HEK293 (cell line): ENCODE measurements at regions not wholly inside any gene's neighbourhood (a gene's known extent, or its start where the extent isn't known, plus 50 kb on each side); places are given as distances from the start of the nearest gene placed in this dataset.

Source experiments
- ZNF473 ChIP-seq: fragments of 450-650 bp; formaldehyde crosslinking; IDR thresholded peaks from 2 replicates; pipeline ENCODE4 v1.5.1; 2017; ENCODE audit warnings: missing biosample characterization, missing genetic modification characterization
- TF ChIP-seq, protein P1 (sequence below): fragments of 450-650 bp; formaldehyde crosslinking; IDR thresholded peaks from 2 replicates; pipeline ENCODE4 v1.5.1; 2016; ENCODE audit warnings: missing biosample characterization, missing genetic modification characterization
- TF ChIP-seq, protein P2 (sequence below): fragments of 450-650 bp; formaldehyde crosslinking; IDR thresholded peaks from 2 replicates; pipeline ENCODE4 v1.5.1; 2016; ENCODE audit warnings: missing biosample characterization, missing genetic modification characterization

DNA sequence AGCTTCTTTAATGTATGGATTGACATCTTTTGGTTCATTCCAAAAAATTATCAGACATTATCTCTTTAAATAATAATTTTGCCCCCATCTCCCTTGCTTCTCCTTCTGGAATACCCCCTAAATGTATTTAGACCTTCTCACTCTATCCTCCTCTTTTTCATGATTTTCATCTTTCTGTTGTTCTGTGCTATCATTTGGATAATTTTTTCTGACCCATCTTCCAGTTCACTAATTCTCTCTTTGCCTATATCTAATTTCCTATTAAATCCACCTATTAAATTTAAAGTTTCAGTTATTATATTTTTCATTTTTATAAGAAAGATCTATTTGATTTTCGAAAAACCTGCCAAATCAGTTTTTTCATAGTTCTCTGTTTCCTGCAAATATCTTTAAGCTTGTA is 67.8 kb upstream of the ODC1 start:
- no peak for TF ChIP-seq ZNF473 (tag by site-specific recombination)
- TF ChIP-seq, protein P1, sequence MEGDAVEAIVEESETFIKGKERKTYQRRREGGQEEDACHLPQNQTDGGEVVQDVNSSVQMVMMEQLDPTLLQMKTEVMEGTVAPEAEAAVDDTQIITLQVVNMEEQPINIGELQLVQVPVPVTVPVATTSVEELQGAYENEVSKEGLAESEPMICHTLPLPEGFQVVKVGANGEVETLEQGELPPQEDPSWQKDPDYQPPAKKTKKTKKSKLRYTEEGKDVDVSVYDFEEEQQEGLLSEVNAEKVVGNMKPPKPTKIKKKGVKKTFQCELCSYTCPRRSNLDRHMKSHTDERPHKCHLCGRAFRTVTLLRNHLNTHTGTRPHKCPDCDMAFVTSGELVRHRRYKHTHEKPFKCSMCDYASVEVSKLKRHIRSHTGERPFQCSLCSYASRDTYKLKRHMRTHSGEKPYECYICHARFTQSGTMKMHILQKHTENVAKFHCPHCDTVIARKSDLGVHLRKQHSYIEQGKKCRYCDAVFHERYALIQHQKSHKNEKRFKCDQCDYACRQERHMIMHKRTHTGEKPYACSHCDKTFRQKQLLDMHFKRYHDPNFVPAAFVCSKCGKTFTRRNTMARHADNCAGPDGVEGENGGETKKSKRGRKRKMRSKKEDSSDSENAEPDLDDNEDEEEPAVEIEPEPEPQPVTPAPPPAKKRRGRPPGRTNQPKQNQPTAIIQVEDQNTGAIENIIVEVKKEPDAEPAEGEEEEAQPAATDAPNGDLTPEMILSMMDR (tag by site-specific recombination): no peak
- TF ChIP-seq, protein P2, sequence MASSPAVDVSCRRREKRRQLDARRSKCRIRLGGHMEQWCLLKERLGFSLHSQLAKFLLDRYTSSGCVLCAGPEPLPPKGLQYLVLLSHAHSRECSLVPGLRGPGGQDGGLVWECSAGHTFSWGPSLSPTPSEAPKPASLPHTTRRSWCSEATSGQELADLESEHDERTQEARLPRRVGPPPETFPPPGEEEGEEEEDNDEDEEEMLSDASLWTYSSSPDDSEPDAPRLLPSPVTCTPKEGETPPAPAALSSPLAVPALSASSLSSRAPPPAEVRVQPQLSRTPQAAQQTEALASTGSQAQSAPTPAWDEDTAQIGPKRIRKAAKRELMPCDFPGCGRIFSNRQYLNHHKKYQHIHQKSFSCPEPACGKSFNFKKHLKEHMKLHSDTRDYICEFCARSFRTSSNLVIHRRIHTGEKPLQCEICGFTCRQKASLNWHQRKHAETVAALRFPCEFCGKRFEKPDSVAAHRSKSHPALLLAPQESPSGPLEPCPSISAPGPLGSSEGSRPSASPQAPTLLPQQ: no peak
